ENCODE measurements at regions not wholly inside any gene's neighbourhood (a gene's known extent, or its start where the extent isn't known, plus 50 kb on each side); places are given as distances from the start of the nearest gene placed in this dataset.

GRCh38 chr9:22307013-22307711, 139.5 kb upstream of the DMRTA1 start:
- intact Hi-C loops (cut with DNase I): loop anchor here (5.0 kb wide), 1 partner anchor 145 kb away; no protein-coding TSS in a partner anchor
- H3K4me1 ChIP-seq: no peaks in the 10 kb centered on the region
- DNase-seq: peak; percentile 19
- H3K27me3 ChIP-seq: no peaks in the 10 kb centered on the region
- H3K9ac ChIP-seq (ENCODE audit: low read depth in 2 of 2, low read length in 2 of 2): no peak overlapping the region
- no peak overlapping the region for H3K4me3 ChIP-seq
- peak; percentile 30 for TF ChIP-seq CTCF (IDR thresholded peaks at IDR 0.05)
- H3K9me3 ChIP-seq: no peaks in the 10 kb centered on the region
- H3K27ac ChIP-seq: no peak overlapping the region
- no peaks in the 10 kb centered on the region for H3K36me3 ChIP-seq

DNA sequence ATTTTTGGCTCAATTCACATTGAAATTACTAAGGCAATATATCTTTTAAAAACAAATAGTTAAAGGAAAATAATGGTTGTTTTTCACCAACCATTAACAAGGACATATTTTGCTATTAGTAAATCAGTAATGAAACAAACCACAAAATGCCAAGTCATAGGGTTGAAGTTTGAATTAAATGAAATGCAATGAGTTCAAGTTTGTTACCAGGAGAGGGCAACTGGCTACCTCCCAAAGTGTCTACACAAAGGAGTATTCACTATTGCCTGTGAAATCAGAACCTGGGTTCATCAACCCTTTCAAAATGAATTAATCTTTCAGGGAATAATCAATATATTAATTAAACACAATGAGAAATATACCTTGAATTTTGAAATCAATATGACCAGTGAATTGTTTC, 138.4 kb upstream of the DMRTA1 start:
- intact Hi-C loops (cut with DNase I): loop anchor here (5.0 kb wide), 1 partner anchor 144 kb away; no protein-coding TSS in a partner anchor
- DNase-seq: no peak

GRCh38 chr9:22316645-22317044, 130.0 kb upstream of the DMRTA1 start:
- intact Hi-C loops (cut with DNase I): no loop called here
- Histone ChIP-seq H3K27me3 (no peaks in the 10 kb centered on the region), H3K27ac (no peak overlapping the region), H3K4me3 (no peak overlapping the region), H3K36me3 (no peaks in the 10 kb centered on the region), H3K9ac (ENCODE audit: low read depth in 2 of 2, low read length in 2 of 2) (no peak overlapping the region), H3K9me3 (no peaks in the 10 kb centered on the region), H3K4me1 (no peaks in the 10 kb centered on the region)
- DNase-seq: no peak
- TF ChIP-seq CTCF (IDR thresholded peaks at IDR 0.05): no peak

More for the DNA sequence above, 138.4 kb upstream of the DMRTA1 start:
- H3K9ac ChIP-seq (ENCODE audit: low read depth in 2 of 2, low read length in 2 of 2): no peak overlapping the region
- no peaks in the 10 kb centered on the region for H3K4me1 ChIP-seq
- H3K36me3 ChIP-seq: no peaks in the 10 kb centered on the region
- no peak for TF ChIP-seq CTCF (IDR thresholded peaks at IDR 0.05)
- no peaks in the 10 kb centered on the region for H3K9me3 ChIP-seq
- no peaks in the 10 kb centered on the region for H3K27me3 ChIP-seq
- H3K4me3 ChIP-seq: no peak overlapping the region
- H3K27ac ChIP-seq: no peak overlapping the region

DNA sequence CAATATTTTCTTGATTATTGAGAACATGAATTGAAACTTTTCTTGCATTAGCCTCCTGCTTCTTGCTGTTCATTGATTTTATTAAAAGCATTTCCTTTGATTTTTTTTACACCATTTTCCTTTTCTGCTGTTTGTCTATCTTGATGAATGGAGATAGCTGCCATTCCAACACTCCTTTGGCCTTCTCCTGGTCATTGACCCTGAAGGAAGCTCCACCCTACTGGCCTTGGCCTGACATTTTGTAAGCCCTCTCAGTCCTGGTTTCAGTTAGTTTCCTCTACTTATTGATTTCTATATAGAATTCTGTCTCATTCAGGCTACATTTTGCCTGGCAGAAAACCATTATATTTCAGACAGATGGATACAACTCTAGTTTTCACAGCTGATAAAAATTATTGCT, 115.1 kb upstream of the DMRTA1 start:
- TF ChIP-seq CTCF (IDR thresholded peaks at IDR 0.05): no peak

GRCh38 chr9:22332202-22332601, 114.4 kb upstream of the DMRTA1 start:
- no peaks in the 10 kb centered on the region for H3K9me3 ChIP-seq
- H3K4me3 ChIP-seq: no peak overlapping the region
- no peak overlapping the region for H3K9ac ChIP-seq (ENCODE audit: low read depth in 2 of 2, low read length in 2 of 2)
- H3K36me3 ChIP-seq: no peaks in the 10 kb centered on the region
- no peak for TF ChIP-seq CTCF (IDR thresholded peaks at IDR 0.05)
- no peak overlapping the region for H3K27ac ChIP-seq
- no peaks in the 10 kb centered on the region for H3K27me3 ChIP-seq
- DNase-seq: no peak
- H3K4me1 ChIP-seq: no peaks in the 10 kb centered on the region
- intact Hi-C loops (cut with DNase I): no loop called here

More for the DNA sequence above, 115.1 kb upstream of the DMRTA1 start:
- Histone ChIP-seq H3K9me3 (no peaks in the 10 kb centered on the region), H3K27ac (no peak overlapping the region), H3K4me1 (no peaks in the 10 kb centered on the region), H3K36me3 (no peaks in the 10 kb centered on the region), H3K9ac (ENCODE audit: low read depth in 2 of 2, low read length in 2 of 2) (no peak overlapping the region), H3K4me3 (no peak overlapping the region), H3K27me3 (no peaks in the 10 kb centered on the region)
- no peak for DNase-seq
- intact Hi-C loops (cut with DNase I): no loop called here
